Endothelial cell of umbilical vein (primary cell): ENCODE measurements at regions not wholly inside any gene's neighbourhood (a gene's known extent, or its start where the extent isn't known, plus 50 kb on each side); places are given as distances from the start of the nearest gene placed in this dataset.

Experiments used
- CTCF ChIP-seq, 2 donors: IDR thresholded peaks; 1 replicate in 1 of 2; 2 replicates in 1 of 2; pipeline ENCODE4 v1.5.1; 2011; ENCODE audit warnings: low read length in 2 of 2, mild to moderate bottlenecking in 2 of 2, moderate library complexity in 2 of 2, control low read depth in 1 of 2, inconsistent platforms in 1 of 2, low read depth in 1 of 2; ENCODE audit not compliant: insufficient read depth in 1 of 2; ENCODE audit errors: extremely low read depth in 1 of 2
- GATA2 ChIP-seq: IDR thresholded peaks from 2 replicates; pipeline ENCODE4 v1.7.0; 2011; ENCODE audit warnings: low read depth, mild to moderate bottlenecking, moderate library complexity, mixed read lengths, low read length; ENCODE audit not compliant: insufficient read length, insufficient read depth
- JUN ChIP-seq: IDR thresholded peaks from 2 replicates; pipeline ENCODE4 v1.6.1; 2011; ENCODE audit warnings: borderline replicate concordance, low read depth; ENCODE audit not compliant: insufficient read length, insufficient read depth
- POLR2A ChIP-seq: IDR thresholded peaks from 2 replicates; pipeline ENCODE4 v1.6.1; 2012; ENCODE audit warnings: low read depth, mild to moderate bottlenecking, control low read depth, low read length

DNA sequence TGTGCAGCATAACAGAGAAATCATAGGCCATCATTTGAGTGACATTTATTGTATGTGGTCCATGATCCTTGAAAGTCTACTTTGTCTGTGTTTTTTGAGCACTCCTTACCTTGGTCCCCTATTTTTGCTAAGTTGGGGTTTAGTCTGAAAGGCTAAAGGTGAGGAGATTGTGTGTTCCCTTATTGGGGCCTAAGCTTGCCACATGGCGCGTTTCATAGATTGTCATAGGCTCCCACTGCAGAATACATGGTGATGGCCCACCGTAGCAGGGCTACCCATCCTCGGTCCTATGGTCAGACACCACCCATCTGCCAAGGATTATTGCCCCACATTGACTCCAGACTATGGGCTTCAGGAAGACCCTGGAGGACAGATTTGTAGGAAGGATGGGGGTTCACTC is 117.0 kb upstream of the ZSWIM2 start:
- TF ChIP-seq GATA2 = no peak
- no peak for TF ChIP-seq CTCF (IDR thresholded peaks at IDR 0.05; ENCODE audit: extremely low read depth in 1 of 2, insufficient read depth in 1 of 2, low read depth in 1 of 2, low read length in 2 of 2)
- no peak for TF ChIP-seq POLR2A
- no peak for TF ChIP-seq JUN
